Upper lobe of left lung (tissue), 6 donors: ENCODE measurements at regions not wholly inside any gene's neighbourhood (a gene's known extent, or its start where the extent isn't known, plus 50 kb on each side); places are given as distances from the start of the nearest gene placed in this dataset.
A peak's percentile ranks its signal among the peaks of the same experiment; 100 is the strongest.

Experiments used
- ATAC-seq, 2 donors: fragments of 200-7000 bp; cut with Tn5 transposase; one replicate each; pipeline ENCODE4 v1.9.1; 2022; ENCODE audit warnings: mild to moderate bottlenecking in 2 of 2, moderate library complexity in 2 of 2; ENCODE audit not compliant: low FRiP score in 2 of 2
- DNase-seq, 2 donors: peaks; one replicate each; pipeline ENCODE4 v3.0.0-alpha.2; 2019 to 2020
- H3K27ac ChIP-seq, 4 donors: fragments of 200-600 bp; sonication (generic); one replicate each; pipeline ENCODE4 v1.5.1; 2016 to 2019
- H3K27me3 ChIP-seq, 4 donors: fragments of 200-600 bp; sonication (generic); one replicate each; pipeline ENCODE4 v1.5.1; 2017 to 2019
- H3K36me3 ChIP-seq, 4 donors: fragments of 200-600 bp; sonication (generic); one replicate each; pipeline ENCODE4 v1.5.1; 2016 to 2019
- H3K4me1 ChIP-seq, 4 donors: fragments of 200-600 bp; sonication (generic); one replicate each; pipeline ENCODE4 v1.5.1; 2018 to 2019
- H3K4me3 ChIP-seq, 4 donors: fragments of 200-600 bp; sonication (generic); one replicate each; pipeline ENCODE4 v1.5.1; 2017 to 2019; ENCODE audit warnings: mild to moderate bottlenecking in 2 of 4, moderate library complexity in 1 of 4
- H3K9me3 ChIP-seq, 4 donors: fragments of 200-600 bp; sonication (generic); one replicate each; pipeline ENCODE4 v1.5.1; 2018 to 2019
- EP300 ChIP-seq, 4 donors: sonication (generic); formaldehyde crosslinking; IDR thresholded peaks; one replicate each; pipeline ENCODE4 v1.5.1; 2017; ENCODE audit warnings: antibody characterized with exemption in 4 of 4, control low read depth in 2 of 4
- POLR2A ChIP-seq, 4 donors: fragments of 450-650 bp; IDR thresholded peaks; one replicate each; pipeline ENCODE4 v1.5.1; 2016 to 2017; ENCODE audit warnings: antibody characterized with exemption in 4 of 4, mild to moderate bottlenecking in 2 of 4
- POLR2AphosphoS5 ChIP-seq, 2 donors: sonication (generic); formaldehyde crosslinking; IDR thresholded peaks; one replicate each; pipeline ENCODE4 v1.5.1; 2017; ENCODE audit warnings: antibody characterized with exemption in 2 of 2
- WGBS, 2 donors: methylation state at CpG; one replicate each; pipeline ENCODE4 v1.1.5; 2017 to 2018; 5-methylcytosine and 5-hydroxymethylcytosine counted together
- TF ChIP-seq, protein P1 (sequence below), 6 experiments: fragments of 450-650 bp in 4 of 6; fragments of 200-600 bp in 2 of 6; sonication (generic) in 2 of 6; IDR thresholded peaks; one replicate each; pipeline ENCODE4 v1.5.1; 2016 to 2019; ENCODE audit warnings: antibody characterized with exemption in 6 of 6
- donor health status: DM: no; HTN: no; CAD: no; lungs with moderate emphysema.
- donor health status: DM: no; HTN: yes; CAD: no; lungs with severe emphysema.

GRCh38 chr2:33796511-33796910 lies 197.4 kb upstream of the FAM98A start:
- Histone ChIP-seq H3K27ac (no peak overlapping the region), H3K4me3 (no peak overlapping the region), H3K27me3 (no peaks in the 10 kb centered on the region), H3K9me3 (no peaks in the 10 kb centered on the region), H3K36me3 (no peaks in the 10 kb centered on the region), H3K4me1 (no peaks in the 10 kb centered on the region)
- TF ChIP-seq, protein P1, sequence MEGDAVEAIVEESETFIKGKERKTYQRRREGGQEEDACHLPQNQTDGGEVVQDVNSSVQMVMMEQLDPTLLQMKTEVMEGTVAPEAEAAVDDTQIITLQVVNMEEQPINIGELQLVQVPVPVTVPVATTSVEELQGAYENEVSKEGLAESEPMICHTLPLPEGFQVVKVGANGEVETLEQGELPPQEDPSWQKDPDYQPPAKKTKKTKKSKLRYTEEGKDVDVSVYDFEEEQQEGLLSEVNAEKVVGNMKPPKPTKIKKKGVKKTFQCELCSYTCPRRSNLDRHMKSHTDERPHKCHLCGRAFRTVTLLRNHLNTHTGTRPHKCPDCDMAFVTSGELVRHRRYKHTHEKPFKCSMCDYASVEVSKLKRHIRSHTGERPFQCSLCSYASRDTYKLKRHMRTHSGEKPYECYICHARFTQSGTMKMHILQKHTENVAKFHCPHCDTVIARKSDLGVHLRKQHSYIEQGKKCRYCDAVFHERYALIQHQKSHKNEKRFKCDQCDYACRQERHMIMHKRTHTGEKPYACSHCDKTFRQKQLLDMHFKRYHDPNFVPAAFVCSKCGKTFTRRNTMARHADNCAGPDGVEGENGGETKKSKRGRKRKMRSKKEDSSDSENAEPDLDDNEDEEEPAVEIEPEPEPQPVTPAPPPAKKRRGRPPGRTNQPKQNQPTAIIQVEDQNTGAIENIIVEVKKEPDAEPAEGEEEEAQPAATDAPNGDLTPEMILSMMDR (IDR thresholded peaks at IDR 0.05) = no peak
- TF ChIP-seq EP300 (IDR thresholded peaks at IDR 0.05) (no peak), POLR2A (IDR thresholded peaks at IDR 0.05) (no peak), POLR2AphosphoS5 (IDR thresholded peaks at IDR 0.05) (no peak)
- ATAC-seq = no peak
- DNase-seq = no peak
- 75 to 90% methylated on average over 2 of the region's 2 CpGs for WGBS, 2 donors

GRCh38 chr2:33791625-33792024 lies 192.5 kb upstream of the FAM98A start:
- no peaks in the 10 kb centered on the region for H3K4me1 ChIP-seq
- 70 to 78% methylated on average over 3 of the region's 3 CpGs for WGBS, 2 donors
- H3K9me3 ChIP-seq = no peaks in the 10 kb centered on the region
- TF ChIP-seq POLR2AphosphoS5 (IDR thresholded peaks at IDR 0.05) (no peak), POLR2A (IDR thresholded peaks at IDR 0.05) (no peak), EP300 (IDR thresholded peaks at IDR 0.05) (no peak)
- TF ChIP-seq, protein P1 (IDR thresholded peaks at IDR 0.05) = no peak
- H3K36me3 ChIP-seq = no peaks in the 10 kb centered on the region
- H3K27me3 ChIP-seq = no peaks in the 10 kb centered on the region
- H3K27ac ChIP-seq = no peak overlapping the region
- DNase-seq (peak in 1 of 2 donors; percentile 59), ATAC-seq (peak in 1 of 2 donors; percentile 58)
- H3K4me3 ChIP-seq = no peak overlapping the region

DNA sequence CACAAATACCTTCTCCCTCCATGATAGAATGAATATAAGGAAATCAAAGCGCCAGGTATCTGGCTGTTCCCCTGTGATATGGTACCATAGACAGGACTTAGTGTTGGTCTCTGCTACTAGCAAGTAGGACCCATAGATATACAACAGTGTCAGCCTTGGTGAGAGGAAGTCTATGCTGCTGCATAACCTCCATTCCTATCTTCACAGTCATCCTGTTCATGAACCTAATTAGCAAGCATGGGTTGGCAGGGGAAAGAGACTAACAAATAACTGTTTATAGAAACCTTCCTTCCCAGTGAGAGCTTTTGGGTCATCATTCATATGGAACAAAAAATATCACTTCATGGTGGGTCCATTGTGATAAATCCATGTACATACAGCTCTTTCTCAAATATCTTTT lies 188.9 kb upstream of the FAM98A start:
- Histone ChIP-seq H3K9me3 (no peaks in the 10 kb centered on the region), H3K27me3 (no peaks in the 10 kb centered on the region), H3K36me3 (no peaks in the 10 kb centered on the region), H3K27ac (no peak overlapping the region), H3K4me1 (no peaks in the 10 kb centered on the region), H3K4me3 (no peak overlapping the region)
- ATAC-seq (no peak), DNase-seq (no peak)
- WGBS, 2 donors = 86 to 100% methylated on average over 1 of the region's 1 CpG
- TF ChIP-seq POLR2AphosphoS5 (IDR thresholded peaks at IDR 0.05) (no peak), POLR2A (IDR thresholded peaks at IDR 0.05) (no peak), EP300 (IDR thresholded peaks at IDR 0.05) (no peak)
- TF ChIP-seq, protein P1 (IDR thresholded peaks at IDR 0.05) = no peak

GRCh38 chr2:33786881-33787280 lies 187.8 kb upstream of the FAM98A start:
- Histone ChIP-seq H3K36me3 (no peaks in the 10 kb centered on the region), H3K27me3 (no peaks in the 10 kb centered on the region), H3K27ac (no peak overlapping the region), H3K4me3 (no peak overlapping the region), H3K9me3 (no peaks in the 10 kb centered on the region), H3K4me1 (no peaks in the 10 kb centered on the region)
- WGBS, 2 donors = 91 to 94% methylated on average over 5 of the region's 5 CpGs
- no peak for TF ChIP-seq EP300 (IDR thresholded peaks at IDR 0.05)
- TF ChIP-seq, protein P1 (IDR thresholded peaks at IDR 0.05) = no peak
- no peak for TF ChIP-seq POLR2AphosphoS5 (IDR thresholded peaks at IDR 0.05)
- no peak for TF ChIP-seq POLR2A (IDR thresholded peaks at IDR 0.05)
- no peak for DNase-seq
- ATAC-seq = no peak
